Trophoblast cell (in vitro differentiated cells and primary cell): ENCODE measurements at regions not wholly inside any gene's neighbourhood (a gene's known extent, or its start where the extent isn't known, plus 50 kb on each side); places are given as distances from the start of the nearest gene placed in this dataset.

ENCODE experiments used
- DNase-seq, 2 donors: peaks; one replicate each; pipeline ENCODE4 v3.0.0-alpha.2; 2016
- H2AFZ ChIP-seq: 2 replicates; pipeline ENCODE4 v1.6.1; 2013; ENCODE audit warnings: low read length, moderate library complexity, mild to moderate bottlenecking; ENCODE audit not compliant: insufficient read depth, poor library complexity
- H2AK5ac ChIP-seq: 2 replicates; pipeline ENCODE4 v1.6.1; 2013; ENCODE audit warnings: mild to moderate bottlenecking, low read length
- H2BK120ac ChIP-seq: 2 replicates; pipeline ENCODE4 v1.6.1; 2013; ENCODE audit warnings: low read length, mild to moderate bottlenecking, moderate library complexity; ENCODE audit not compliant: insufficient read depth, poor library complexity
- H2BK12ac ChIP-seq: 2 replicates; pipeline ENCODE4 v1.6.1; 2013; ENCODE audit warnings: mild to moderate bottlenecking, low read length, moderate library complexity
- H2BK5ac ChIP-seq: 2 replicates; pipeline ENCODE4 v1.6.1; 2013; ENCODE audit warnings: low read length, low read depth, moderate library complexity, mild to moderate bottlenecking; ENCODE audit not compliant: poor library complexity
- H3K14ac ChIP-seq: 2 replicates; pipeline ENCODE4 v1.6.1; 2013; ENCODE audit warnings: mild to moderate bottlenecking, low read length
- H3K18ac ChIP-seq: 2 replicates; pipeline ENCODE4 v1.6.1; 2013; ENCODE audit warnings: mild to moderate bottlenecking, low read length
- H3K23ac ChIP-seq: 2 replicates; pipeline ENCODE4 v1.6.1; 2013; ENCODE audit warnings: low read length
- H3K27ac ChIP-seq: 2 replicates; pipeline ENCODE4 v1.5.1; 2013; ENCODE audit warnings: low read depth, mild to moderate bottlenecking, inconsistent platforms, low read length, moderate library complexity
- H3K27me3 ChIP-seq: 2 replicates; pipeline ENCODE4 v1.6.1; 2013; ENCODE audit warnings: inconsistent platforms, mild to moderate bottlenecking, low read length, moderate library complexity; ENCODE audit not compliant: insufficient read depth
- H3K36me3 ChIP-seq, 2 experiments: 1 replicate in 1 of 2; 2 replicates in 1 of 2; pipeline ENCODE4 v1.6.1; 2013; ENCODE audit warnings: low read length in 2 of 2, mild to moderate bottlenecking in 2 of 2, moderate library complexity in 1 of 2; ENCODE audit not compliant: insufficient read depth in 2 of 2, control insufficient read depth in 1 of 2
- H3K4ac ChIP-seq: 2 replicates; pipeline ENCODE4 v1.6.1; 2013; ENCODE audit warnings: low read depth, mild to moderate bottlenecking, low read length, moderate library complexity
- H3K4me1 ChIP-seq, 2 experiments: 1 replicate in 1 of 2; 2 replicates in 1 of 2; pipeline ENCODE4 v1.6.1; 2013; ENCODE audit warnings: low read length in 2 of 2, mild to moderate bottlenecking in 2 of 2, moderate library complexity in 1 of 2; ENCODE audit not compliant: insufficient read depth in 2 of 2, control insufficient read depth in 1 of 2
- H3K4me2 ChIP-seq: 2 replicates; pipeline ENCODE4 v1.6.1; 2013; ENCODE audit warnings: inconsistent platforms, mild to moderate bottlenecking, low read length, moderate library complexity
- H3K4me3 ChIP-seq: 2 replicates; pipeline ENCODE4 v1.5.1; 2013; ENCODE audit warnings: mild to moderate bottlenecking, low read depth, low read length, inconsistent platforms
- H3K79me1 ChIP-seq: one replicate; pipeline ENCODE4 v1.6.1; 2013; ENCODE audit warnings: low read length
- H3K79me2 ChIP-seq: 2 replicates; pipeline ENCODE4 v1.6.1; 2013; ENCODE audit warnings: low read length, mild to moderate bottlenecking; ENCODE audit not compliant: control insufficient read depth, insufficient read depth, poor library complexity
- H3K9ac ChIP-seq: 2 replicates; pipeline ENCODE4 v1.6.1; 2013; ENCODE audit warnings: mild to moderate bottlenecking, low read length
- H3K9me3 ChIP-seq: 2 replicates; pipeline ENCODE4 v1.6.1; 2013; ENCODE audit warnings: low read depth, mild to moderate bottlenecking, control low read depth, inconsistent platforms, low read length; ENCODE audit not compliant: insufficient read depth
- H4K12ac ChIP-seq: 2 replicates; pipeline ENCODE4 v1.6.1; 2013; ENCODE audit warnings: low read depth, mild to moderate bottlenecking, low read length, moderate library complexity
- H4K8ac ChIP-seq: 2 replicates; pipeline ENCODE4 v1.6.1; 2013; ENCODE audit warnings: low read depth, mild to moderate bottlenecking, low read length, moderate library complexity
- H4K91ac ChIP-seq: one replicate; pipeline ENCODE4 v1.6.1; 2013; ENCODE audit warnings: low read depth, mild to moderate bottlenecking, low read length, moderate library complexity
- WGBS: extraction: QIAGEN DNeasy Blood & Tissue Kit; methylation state at CpG from one replicate; pipeline ENCODE4 v1.1.7; 2013; ENCODE audit warnings: missing lambda C conversion rate; ENCODE audit not compliant: insufficient read length, insufficient coverage; ENCODE audit errors: extremely low coverage; 5-methylcytosine and 5-hydroxymethylcytosine counted together

DNA sequence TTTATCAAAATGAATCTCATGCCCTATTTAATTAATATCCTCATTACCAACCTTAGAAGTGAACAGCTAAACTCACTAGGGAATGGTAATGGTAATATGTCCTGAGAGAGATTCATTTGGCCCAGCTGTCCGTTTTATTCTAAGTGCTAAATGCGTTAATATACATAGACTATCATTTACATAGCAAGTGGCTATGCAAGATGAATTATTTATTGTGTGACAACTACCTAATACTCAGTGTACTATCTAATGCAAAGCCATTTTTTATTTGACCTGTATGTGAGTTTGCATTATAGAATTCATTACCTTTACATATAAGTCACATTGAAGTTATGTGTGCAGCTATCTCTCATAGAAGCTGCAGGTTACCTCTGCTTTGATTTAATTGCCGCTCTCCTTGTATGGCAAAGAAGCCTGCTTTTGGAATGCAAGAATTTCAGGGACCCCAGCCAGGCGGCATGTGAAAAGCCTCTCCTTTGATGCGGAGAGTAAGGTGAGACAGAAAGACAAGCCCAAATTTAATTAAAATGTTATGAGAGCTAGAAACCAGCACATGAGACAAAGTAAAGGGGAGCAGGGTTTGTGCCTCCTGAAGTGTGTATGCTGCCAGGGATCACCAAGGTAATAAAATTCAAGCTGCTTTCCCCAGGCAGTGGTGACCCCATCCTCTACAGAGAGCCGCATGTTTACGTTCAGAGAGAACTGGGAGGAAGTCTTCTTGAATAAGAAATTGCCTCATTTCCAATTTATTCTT, 693.0 kb upstream of the MAP3K7 start:
- Histone ChIP-seq H2BK120ac (no peak overlapping the region), H3K4me2 (no peak overlapping the region), H4K91ac (no peak overlapping the region), H2AFZ (no peak overlapping the region), H3K9me3 (no peaks in the 10 kb centered on the region), H2BK12ac (no peak overlapping the region), H3K27me3 (no peaks in the 10 kb centered on the region), H4K12ac (no peak overlapping the region), H4K8ac (no peak overlapping the region), H3K4me3 (no peak overlapping the region), H2BK5ac (no peak overlapping the region), H3K79me2 (no peaks in the 10 kb centered on the region), H3K4me1 (no peaks in the 10 kb centered on the region), H3K27ac (no peak overlapping the region), H3K18ac (no peak overlapping the region), H3K4ac (no peak overlapping the region), H3K14ac (no peak overlapping the region), H3K79me1 (no peaks in the 10 kb centered on the region), H3K9ac (no peak overlapping the region), H3K36me3 (no peaks in the 10 kb centered on the region), H2AK5ac (no peak overlapping the region), H3K23ac (no peak overlapping the region)
- WGBS, result no CpG with 5 or more reads among the region's 7 CpGs
- DNase-seq, result no peak

DNA sequence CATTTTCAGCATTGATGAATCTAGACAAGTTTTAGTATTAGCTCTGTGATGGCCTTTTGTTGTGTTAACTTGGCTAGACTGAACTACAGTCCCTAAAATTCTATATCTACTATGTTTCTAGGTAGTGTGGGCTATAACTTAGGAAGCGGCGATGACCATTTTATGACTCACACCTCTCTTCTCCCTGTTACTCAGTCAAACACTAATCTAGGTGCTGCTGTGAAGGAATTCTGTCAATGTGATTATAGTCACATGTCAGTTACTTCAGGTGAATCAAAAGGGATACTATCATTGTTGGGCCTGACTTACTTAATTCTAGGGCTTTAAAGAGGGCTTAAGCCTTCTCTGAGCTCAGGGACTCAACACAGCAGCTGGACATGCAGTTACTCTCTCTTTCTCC, 691.5 kb upstream of the MAP3K7 start:
- DNase-seq, result no peak
- Histone ChIP-seq H3K9ac (no peak overlapping the region), H3K27me3 (no peaks in the 10 kb centered on the region), H3K4me3 (no peak overlapping the region), H3K36me3 (no peaks in the 10 kb centered on the region), H2BK12ac (no peak overlapping the region), H2AFZ (no peak overlapping the region), H2AK5ac (no peak overlapping the region), H3K79me2 (no peaks in the 10 kb centered on the region), H2BK120ac (no peak overlapping the region), H4K91ac (no peak overlapping the region), H2BK5ac (no peak overlapping the region), H4K12ac (no peak overlapping the region), H4K8ac (no peak overlapping the region), H3K27ac (no peak overlapping the region), H3K18ac (no peak overlapping the region), H3K14ac (no peak overlapping the region), H3K4ac (no peak overlapping the region), H3K4me1 (no peaks in the 10 kb centered on the region), H3K23ac (no peak overlapping the region), H3K79me1 (no peaks in the 10 kb centered on the region), H3K4me2 (no peak overlapping the region), H3K9me3 (no peaks in the 10 kb centered on the region)
- no CpG with 5 or more reads among the region's 2 CpGs for WGBS

DNA sequence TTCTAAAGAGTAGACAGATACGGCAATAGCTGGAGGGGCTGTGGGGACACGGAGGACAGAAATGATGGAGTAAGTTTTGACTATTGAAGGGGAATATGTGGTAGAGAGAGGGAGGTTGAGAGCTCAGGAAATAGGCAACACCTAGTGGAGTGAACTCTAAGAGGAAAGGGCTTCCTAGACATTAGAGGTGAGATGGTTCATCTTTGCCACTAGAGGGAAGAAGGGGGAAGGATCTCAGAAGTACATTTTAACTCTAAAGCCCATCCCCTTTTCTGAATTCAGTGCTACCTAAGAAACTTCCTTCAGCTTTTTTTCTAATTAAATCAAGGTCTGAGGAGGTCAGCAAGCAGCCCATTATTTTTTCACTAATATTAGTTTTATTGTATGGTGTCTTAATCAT, 689.4 kb upstream of the MAP3K7 start:
- Histone ChIP-seq H3K23ac (no peak overlapping the region), H3K36me3 (no peaks in the 10 kb centered on the region), H3K14ac (no peak overlapping the region), H2AFZ (no peak overlapping the region), H2BK120ac (no peak overlapping the region), H3K27ac (no peak overlapping the region), H3K18ac (no peak overlapping the region), H3K79me1 (no peaks in the 10 kb centered on the region), H4K8ac (no peak overlapping the region), H4K12ac (no peak overlapping the region), H2AK5ac (no peak overlapping the region), H4K91ac (no peak overlapping the region), H3K9ac (no peak overlapping the region), H3K4me3 (no peak overlapping the region), H3K4ac (no peak overlapping the region), H3K27me3 (no peaks in the 10 kb centered on the region), H3K4me1 (no peaks in the 10 kb centered on the region), H2BK12ac (no peak overlapping the region), H3K79me2 (no peaks in the 10 kb centered on the region), H3K4me2 (no peak overlapping the region), H2BK5ac (no peak overlapping the region), H3K9me3 (peaks cover 3% of the 10 kb centered on the region)
- DNase-seq, result no peak
- no CpG with 5 or more reads among the region's 2 CpGs for WGBS

DNA sequence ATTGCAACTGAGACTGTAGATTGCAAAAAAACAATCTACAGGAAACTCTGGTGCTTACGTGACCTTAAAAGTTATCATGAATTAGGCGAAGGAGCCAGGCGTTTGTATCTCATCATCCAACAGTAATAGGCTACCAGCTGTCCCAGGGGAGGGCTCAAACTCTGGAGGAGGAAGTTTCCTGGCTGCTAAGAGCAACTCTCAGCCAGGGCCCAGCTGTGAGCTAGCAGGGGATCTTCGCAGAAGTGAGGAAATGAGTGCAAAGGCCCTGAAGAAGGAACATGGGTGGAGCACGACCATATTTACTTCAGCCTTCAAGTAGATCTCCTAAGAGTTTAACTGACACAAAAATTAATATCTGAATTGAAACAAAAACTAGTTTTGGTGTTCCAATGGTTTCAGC, 686.9 kb upstream of the MAP3K7 start:
- Histone ChIP-seq H2BK120ac (no peak overlapping the region), H3K4me3 (no peak overlapping the region), H3K14ac (no peak overlapping the region), H3K27me3 (no peaks in the 10 kb centered on the region), H3K4ac (no peak overlapping the region), H2BK5ac (no peak overlapping the region), H3K36me3 (no peaks in the 10 kb centered on the region), H3K18ac (no peak overlapping the region), H2AK5ac (no peak overlapping the region), H3K9me3 (peaks cover 6% of the 10 kb centered on the region), H4K91ac (no peak overlapping the region), H4K12ac (no peak overlapping the region), H3K79me2 (no peaks in the 10 kb centered on the region), H3K9ac (no peak overlapping the region), H3K4me2 (no peak overlapping the region), H2BK12ac (no peak overlapping the region), H3K23ac (no peak overlapping the region), H3K79me1 (no peaks in the 10 kb centered on the region), H3K4me1 (no peaks in the 10 kb centered on the region), H2AFZ (no peak overlapping the region), H3K27ac (no peak overlapping the region), H4K8ac (no peak overlapping the region)
- no peak for DNase-seq
- no CpG with 5 or more reads among the region's 5 CpGs for WGBS
